HG02943 (cell line): ENCODE measurements at regions not wholly inside any gene's neighbourhood (a gene's known extent, or its start where the extent isn't known, plus 50 kb on each side); places are given as distances from the start of the nearest gene placed in this dataset.
"Not testable (repeated sequence)": the region's sequence is repeated elsewhere in the genome, so short reads cannot be mapped to it uniquely, and the experiment has no call there.

Experiments
- ATAC-seq: cut with Tn5 transposase; IDR thresholded peaks from one replicate; pipeline ENCODE4 v1.9.1; 2021; ENCODE audit warnings: mild to moderate bottlenecking, low read depth, moderate library complexity; ENCODE audit not compliant: unreplicated experiment

DNA sequence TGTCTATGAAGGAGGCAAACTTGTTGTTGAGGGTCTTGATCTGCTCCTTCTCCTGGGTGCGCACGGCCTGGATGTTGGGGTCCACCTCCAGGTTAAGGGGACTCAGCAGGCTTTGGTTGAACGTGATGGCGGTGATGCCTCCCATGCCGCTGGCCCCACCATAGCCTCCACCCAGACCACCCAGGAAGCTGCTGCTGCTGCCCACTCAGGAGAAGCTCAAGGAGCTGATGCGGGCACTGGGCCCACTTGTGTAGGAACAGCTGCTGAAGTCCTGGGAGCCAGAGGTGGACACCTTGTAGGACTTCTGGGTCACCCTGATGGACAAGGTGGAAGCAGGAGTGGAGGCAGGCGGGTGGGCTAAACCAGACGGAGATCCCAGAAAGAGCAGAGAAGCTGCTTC lies 380.3 kb upstream of the RGMB start:
- ATAC-seq: not testable (repeated sequence)

DNA sequence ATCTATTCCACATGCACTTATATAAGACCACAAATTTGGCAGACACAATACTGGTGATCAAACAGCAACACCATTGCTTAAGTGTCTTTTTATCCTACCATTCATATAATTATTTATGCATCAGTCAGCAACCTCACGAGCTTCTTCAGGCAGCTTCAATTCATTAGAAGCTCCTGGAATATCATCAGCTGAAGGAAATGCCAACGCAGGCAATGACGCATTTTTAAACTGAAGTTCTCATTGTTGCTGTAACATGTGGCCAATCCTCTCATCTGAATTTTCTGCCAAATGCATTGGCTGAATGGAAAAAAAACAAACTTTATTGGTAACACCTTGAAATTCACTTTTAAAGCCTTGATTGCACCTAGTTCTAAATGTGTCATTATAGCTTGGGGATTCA lies 376.4 kb upstream of the RGMB start:
- no peak for ATAC-seq

DNA sequence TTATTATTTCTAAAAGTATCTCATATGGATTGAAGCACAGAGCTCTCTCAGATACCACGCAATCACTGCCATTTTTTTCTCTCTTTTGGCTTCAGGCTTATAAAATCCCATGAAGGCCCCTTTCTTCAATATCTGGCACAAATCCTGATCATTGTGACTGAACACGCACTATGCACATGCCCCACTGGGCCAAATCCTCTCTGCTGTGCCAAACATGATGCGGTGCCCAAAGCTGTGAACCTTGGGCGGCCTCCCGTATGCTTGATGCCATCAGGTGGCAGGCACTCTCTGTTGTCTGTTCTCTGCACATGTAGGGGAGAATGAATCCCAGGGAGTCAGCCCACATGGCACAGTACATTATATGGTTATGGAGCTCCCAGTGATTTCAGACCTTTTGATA lies 375.0 kb upstream of the RGMB start:
- ATAC-seq: no peak

DNA sequence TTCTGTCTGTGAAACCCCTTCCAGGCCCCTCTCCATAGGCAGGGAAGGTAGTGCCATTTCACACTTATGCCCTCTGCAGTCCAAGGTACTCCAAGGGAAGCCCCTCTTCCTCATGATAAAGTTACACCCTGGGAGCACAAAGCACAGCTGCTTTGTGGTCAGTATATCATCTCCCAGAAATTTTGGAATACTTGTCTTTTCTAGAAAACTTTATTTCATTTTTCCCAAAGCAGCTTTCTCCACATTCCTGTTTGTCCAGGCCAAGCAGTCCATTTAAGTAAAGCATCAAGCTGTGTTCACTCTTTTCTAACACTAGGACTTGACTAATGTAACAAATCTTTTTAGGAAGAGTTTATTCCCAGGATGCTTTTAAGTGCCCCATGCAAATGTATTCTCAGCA lies 371.8 kb upstream of the RGMB start:
- no peak for ATAC-seq

DNA sequence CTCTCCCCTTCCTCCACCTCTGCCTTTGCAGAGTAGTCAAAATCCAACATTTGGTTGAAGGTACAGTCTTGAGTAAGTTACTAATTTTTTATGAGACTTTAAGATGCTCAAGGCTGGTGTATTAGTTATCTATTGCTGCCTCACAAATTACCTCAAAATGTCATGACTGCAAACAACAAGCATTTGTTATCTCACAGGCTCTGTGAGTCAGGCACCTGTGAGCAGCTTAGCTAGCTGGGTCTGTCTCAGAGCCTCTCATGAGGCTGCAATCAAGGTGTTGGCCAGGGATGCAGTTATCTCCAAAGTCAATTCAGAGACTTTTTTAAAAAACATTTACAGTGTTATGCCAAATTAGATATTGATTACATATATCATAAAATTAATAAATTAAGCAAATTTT lies 371.3 kb upstream of the RGMB start:
- no peak for ATAC-seq

DNA sequence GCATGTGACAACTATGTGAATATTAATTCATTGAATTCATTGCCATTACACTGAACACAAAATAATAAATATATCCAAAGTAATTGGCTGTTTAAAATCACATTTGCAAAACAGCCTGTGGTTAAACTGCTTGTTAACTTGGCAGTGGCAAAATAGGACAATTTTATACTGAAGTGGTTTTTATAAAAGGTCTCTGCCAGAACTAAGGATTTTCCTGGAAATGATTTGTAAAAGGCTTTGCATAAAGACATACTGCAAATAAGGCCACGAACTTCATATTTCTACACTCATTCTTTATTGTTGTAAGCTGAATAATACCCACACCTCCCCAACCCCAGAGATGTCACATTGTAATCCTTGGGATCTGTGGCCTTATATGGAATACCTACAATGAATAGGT lies 370.3 kb upstream of the RGMB start:
- ATAC-seq: no peak

DNA sequence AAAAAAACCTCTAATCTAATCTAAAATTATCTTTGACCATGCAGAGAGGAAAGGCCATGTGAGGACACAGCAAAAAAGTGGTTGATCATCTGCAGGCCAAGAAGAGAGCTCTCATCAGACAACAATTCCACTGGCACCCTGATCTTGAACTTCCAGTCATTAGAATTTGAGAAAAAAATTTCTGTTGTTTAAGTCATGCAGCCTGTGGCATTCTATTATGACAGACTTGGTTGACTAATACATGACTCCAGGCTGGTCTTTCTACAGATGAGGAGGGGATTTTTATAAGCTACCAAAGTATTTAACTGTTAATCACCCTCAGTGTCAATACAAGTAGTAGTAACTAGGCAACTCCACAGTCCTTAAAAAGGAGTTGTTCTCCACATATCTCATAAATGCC lies 358.5 kb upstream of the RGMB start:
- no peak for ATAC-seq

DNA sequence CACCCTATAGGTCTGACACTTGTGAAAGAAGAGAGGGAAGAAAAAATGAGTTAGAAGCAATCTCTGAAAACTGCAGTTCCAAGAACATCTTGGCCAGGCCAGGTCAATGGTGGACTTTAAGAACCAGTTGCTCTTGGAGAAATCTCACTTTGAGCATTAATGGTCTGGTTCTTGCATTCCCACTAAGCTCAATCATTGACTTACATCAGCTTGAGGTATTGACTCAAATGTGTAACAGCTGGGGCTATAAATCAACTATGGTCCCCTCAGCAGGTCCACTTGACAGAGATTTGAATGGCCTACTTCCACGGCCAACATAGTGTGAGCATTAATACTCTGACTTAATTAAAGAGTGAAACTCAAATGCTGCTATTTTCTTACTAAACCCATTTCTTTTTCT lies 357.8 kb upstream of the RGMB start:
- no peak for ATAC-seq

DNA sequence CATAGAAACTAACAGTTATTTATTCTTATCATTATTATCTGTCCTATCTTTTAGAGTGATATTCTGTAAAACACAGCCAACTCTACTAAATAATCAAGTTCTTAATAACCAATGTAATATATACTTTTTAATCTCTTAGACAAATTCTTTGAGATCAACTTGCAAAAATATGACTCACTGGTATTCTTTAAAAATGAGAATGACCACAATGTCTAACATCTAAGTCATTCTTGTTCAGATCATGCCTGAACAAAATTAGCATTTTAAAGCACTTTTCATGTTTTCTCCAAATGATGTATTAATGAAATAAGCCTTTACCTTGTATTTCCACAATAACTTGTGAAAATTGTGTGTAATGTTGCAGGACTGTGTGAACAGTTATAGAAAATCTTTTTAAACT lies 356.9 kb upstream of the RGMB start:
- ATAC-seq: no peak

DNA sequence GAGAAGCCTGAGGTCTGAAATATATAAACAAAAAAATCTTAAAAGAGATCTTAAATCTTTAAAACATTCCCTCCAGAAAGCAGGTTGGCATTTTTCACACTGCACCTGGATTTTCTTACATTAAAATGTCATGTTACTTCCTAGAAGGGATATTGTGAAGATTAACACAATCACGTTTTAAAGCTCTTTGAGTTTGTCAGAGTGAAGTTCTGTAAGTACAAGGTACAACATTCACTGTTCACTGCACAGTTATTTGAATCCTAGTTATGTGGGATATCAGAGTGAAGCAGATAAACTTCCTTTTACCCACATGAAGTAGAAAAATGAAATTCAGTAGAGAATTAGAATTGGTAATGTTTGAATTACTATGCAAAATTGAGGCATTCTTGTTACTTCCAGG lies 353.6 kb upstream of the RGMB start:
- ATAC-seq: no peak

DNA sequence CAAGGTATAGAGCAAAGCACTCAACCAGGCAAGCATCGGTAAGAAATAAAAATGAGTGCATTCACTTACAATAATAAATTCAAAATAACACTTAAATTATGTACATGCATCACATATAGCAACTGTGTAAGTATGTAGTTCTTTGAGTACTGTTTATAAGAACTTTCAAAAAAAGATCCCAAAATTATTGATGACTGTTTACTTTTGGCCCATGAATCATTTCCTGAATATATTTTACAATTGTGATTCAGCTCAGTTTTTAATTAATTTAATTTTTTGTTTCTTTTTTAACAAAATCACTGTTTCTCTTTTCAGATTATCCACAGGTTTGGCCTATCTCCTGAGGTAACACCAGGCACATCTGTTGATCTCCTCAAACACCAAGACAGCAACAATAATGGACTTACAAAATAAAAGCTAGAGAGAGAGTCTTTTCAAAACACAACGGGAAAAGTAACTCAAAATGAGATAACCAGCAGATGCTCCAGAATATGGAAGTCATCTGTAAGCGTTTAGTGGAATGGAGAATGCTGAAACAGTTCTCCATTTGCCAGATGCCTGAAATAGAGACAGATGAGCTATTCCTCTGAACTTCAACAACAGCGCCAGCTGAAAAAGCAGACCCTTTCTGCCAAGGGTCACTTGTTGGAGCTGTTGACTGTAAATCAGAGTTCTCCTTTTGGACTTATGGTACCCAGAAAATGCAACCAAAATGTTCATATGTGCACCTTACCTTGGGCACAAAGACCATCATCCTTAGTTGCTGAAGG lies 348.6 kb upstream of the RGMB start:
- no peak for ATAC-seq

DNA sequence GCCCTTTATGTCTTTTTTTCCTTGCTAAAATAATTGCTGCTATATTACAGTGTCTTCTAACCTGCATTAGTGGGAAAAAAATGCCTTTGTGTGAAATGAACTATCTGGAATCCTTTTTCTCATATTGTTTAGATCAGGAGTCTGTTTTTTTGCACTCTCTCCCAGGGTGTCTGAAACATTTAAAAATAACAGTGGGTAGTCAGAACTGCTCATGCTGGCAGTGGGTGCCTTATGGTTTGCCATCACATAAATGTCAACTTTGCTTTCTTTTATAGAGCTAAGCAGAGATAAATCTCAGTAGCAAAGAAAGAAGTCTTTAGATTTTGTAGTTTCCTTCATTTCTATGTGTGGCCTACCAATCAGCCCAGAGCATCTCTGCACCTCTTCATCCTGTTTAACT lies 347.8 kb upstream of the RGMB start:
- ATAC-seq: no peak

DNA sequence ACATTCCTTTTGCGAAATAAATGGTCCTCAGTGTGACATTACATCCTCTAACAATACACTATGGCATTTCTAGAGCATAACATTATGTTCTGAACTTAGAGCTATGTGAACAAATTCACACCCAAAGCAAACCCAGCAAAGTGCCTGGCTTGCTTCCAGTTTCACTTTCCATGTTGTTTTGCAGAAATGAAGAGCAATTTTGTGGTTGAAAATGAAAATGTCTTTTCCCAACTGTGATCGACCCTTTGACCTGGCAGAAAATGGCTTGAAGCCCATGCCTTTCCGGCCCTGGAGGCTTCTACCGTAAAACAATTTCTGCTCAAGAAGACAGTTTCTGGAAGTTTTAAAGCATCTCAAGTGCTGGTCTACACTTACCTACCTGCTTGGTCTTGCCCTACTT lies 344.7 kb upstream of the RGMB start:
- ATAC-seq: no peak

DNA sequence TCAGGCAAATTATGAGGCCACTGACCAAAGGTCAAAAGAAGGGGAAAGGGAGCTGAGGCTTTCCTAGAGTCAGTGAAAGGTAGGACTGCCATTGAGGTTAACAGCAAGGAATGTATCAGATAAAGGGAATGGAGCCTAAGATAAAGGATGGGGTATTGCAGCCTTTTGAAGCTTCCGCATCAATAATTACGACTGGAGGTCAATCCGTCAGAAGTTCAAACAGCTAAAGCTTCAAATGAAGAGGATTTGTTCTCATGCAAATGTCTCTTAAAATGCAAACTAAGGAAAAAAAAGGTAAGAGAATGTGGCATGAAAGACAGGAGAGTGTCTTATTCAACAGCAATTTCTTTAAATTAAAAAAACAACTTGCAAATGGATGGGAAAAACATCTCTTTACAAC lies 341.1 kb upstream of the RGMB start:
- no peak for ATAC-seq

DNA sequence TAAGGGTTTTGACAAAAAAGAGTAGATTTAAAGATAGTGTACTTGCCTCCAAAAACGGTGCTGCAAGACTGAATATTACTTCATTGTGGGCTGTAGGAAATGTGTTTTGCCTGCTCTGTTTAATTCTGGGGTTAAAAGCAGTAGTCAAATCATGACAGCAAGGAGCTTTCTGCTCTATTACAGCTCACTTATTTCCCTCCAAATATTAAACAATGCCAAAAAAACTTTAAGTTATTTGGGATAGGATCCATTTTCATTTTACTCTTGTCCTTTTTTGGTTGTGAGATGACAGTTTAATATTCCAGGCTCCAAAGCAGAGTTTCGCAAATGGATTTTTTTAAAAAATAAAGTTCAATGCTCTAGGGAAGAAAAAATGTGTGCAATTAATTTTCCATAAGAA lies 340.4 kb upstream of the RGMB start:
- ATAC-seq: no peak

DNA sequence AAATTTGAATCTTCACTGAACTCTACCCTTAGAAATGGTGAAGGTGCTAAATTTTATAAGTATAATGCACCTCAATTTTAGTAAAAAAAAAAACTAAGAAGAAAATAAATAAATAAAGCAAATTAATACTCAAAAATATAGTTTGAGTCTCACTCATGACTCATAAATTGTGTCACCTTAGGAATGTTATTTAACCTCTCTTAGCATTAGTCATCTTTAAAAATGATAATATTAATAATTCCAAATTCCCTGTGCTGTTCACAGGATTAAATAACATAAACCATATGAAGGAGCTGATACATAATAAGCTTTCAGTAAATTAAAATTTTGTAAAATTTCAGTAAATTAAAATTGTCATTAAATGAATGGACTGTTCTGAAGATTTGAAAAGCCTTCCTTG lies 339.8 kb upstream of the RGMB start:
- no peak for ATAC-seq

DNA sequence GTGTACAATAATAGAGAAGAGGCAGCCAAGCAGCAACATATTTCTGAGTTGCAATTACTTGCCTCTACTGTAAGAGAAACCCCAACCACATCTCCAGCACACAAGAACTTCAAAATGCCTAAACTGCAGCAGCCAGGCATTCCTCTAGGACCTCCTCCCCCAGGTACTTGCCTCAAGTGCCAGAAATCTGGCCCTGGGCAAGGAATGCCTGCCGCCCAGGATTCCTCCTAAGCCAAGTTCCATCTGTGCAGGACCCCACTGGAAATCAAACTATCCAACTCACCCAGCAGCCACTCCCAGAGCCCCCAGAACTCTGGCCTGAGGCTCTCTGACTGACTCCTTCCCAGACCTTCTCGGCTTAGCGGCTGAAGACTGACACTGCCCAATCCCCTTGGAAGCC lies 336.8 kb upstream of the RGMB start:
- no peak for ATAC-seq

DNA sequence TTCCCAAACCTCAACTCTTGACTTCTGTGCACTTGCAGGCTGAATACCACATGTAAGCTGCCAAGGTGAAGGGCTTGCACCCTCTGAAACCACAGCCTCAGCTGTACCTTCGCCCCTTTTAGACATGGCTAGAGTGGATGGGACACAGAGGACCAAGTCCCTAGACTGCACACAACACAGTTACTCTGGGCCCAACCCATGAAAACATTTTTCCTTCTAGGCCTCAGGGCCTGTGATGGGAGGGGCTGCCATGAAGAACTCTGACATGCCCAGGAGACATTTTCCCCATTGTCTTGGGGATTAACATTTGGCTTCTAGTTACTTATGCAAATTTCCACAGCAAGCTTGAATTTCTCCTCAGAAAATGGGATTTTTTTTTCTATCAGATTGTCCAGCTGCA lies 331.0 kb upstream of the RGMB start:
- no peak for ATAC-seq

DNA sequence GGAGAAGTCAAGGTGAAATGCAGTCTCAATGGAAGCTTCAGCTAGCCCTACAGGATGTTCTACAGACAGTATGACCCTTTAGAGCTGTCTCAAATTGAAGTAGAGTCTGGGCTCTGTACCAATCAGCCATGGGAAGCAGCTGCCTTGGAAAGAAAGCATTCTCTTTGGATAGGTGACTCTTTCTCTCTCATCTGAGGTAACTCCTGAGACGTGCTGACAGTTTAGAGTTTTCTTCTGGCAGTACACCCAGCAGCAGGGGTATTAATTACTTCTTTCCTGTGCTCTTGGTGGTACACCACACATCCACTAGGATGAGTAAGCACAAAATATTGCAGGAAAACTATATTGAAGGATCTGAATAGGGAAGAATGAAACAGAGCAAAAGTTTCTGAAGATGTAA lies 329.6 kb upstream of the RGMB start:
- ATAC-seq: no peak

DNA sequence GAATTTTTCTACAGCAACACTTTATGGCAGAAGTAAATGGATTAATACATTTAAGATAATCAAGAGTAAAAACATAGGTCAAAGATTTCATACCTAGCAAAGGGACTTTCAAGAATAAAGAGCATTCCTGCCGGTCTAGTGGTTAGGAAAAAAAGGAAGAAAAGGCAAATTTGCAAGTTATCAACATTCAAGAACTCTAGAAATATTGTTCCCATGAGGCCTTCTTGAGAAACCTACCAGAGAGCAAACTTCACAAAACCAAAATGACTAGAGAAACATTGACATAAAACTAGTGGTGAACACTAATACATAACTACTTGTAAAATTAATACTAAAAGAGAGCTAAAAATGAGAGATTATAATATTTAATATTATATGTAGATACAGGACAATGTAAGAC lies 320.2 kb upstream of the RGMB start:
- ATAC-seq: no peak

DNA sequence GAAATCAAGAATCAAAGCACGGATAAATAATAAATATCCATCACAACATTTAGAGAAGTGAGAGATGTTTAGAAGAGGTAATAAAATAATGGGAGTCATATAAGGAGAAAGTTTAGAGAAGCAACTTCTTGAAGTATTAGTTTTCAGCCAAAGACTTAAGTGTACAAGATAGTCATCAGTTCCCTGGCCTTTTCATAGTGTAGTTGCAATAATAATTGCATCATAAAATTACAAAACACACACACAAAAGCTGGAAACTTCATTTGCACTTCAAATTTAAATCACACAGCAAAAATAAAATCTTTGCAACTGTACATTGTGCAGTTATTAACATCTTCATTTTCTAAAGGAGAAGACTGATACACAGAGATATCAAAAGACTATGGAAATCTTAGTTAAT lies 319.1 kb upstream of the RGMB start:
- ATAC-seq: no peak

DNA sequence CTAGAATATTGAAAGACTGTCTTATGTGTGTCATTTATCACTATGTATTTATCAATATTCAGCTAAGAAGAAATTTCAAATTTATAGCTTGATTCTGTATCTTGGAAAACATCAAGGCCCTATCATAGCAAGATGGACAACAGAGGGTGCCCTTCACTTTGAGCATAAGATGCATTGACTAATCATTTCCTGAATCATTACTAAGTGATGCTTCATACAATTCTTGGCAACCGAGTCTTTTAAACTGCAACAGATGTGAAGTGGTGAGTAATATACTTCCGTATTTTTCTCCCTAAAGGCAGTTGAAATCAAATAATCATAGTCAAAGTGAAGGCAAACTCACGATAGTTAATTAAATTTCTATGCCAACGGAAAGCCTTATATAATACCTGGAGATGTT lies 318.6 kb upstream of the RGMB start:
- no peak for ATAC-seq

DNA sequence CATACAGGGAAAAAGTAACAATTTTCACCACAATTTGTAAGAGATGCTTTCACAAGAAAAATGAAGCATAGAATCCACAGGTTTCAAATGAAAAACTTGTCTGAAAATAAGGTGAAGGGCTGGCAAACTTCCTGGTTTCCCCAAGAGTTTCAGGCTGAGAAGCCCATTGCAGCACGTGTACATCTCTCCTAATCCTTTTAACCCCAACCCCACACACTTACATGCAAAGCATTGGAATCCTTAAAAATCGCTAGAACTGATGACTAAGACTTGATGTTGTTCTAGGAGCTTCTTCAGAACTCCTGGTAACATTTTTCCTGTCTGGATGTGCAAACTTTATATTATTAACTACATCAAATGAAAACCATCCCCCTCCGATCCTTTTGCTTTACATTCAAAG lies 317.8 kb upstream of the RGMB start:
- ATAC-seq: no peak
